ENCODE measurements at regions not wholly inside any gene's neighbourhood (a gene's known extent, or its start where the extent isn't known, plus 50 kb on each side); places are given as distances from the start of the nearest gene placed in this dataset.

- no peak for ATAC-seq
- no peaks in the 10 kb centered on the region for H3K27me3 ChIP-seq (ENCODE audit: control insufficient read depth in 1 of 2, insufficient read depth in 2 of 2, low read length in 2 of 2)
- in situ Hi-C loops (cut with HindIII; ENCODE audit: extremely low pct_ligation_motif_present, low pct_unique_long_range_greater_than_20kb) (no loop called here), intact Hi-C loops (cut with micrococcal nuclease; ENCODE audit: unreplicated experiment) (no loop called here)
- TF ChIP-seq KIAA2018 (CRISPR knock-in tag; IDR thresholded peaks at IDR 0.05; ENCODE audit: borderline replicate concordance) (no peak), ZNF572 (CRISPR knock-in tag; IDR thresholded peaks at IDR 0.05) (no peak), U2AF2 (IDR thresholded peaks at IDR 0.05; ENCODE audit: low read depth, low read length) (no peak), FOXA1 (IDR thresholded peaks at IDR 0.05) (no peak), FOXA1 (CRISPR knock-in tag; IDR thresholded peaks at IDR 0.05) (no peak), ZNF75D (CRISPR knock-in tag; IDR thresholded peaks at IDR 0.05; ENCODE audit: borderline replicate concordance) (no peak), ZNF253 (CRISPR knock-in tag; IDR thresholded peaks at IDR 0.05; ENCODE audit: borderline replicate concordance) (no peak), CTCF (CRISPR knock-in tag; IDR thresholded peaks at IDR 0.05) (0 out of 2 replicates have a peak, but pooled peaks have one; percentile 13)
- DNase-seq (ENCODE audit: low spot score): no peak
- ChIA-PET CTCF (ENCODE audit: low intra/inter-chr PET ratio, low total read pairs) (no interaction called here), POLR2A (no interaction called here)
- H3K79me2 ChIP-seq (ENCODE audit: insufficient read depth, low read length): peaks cover 8% of the 10 kb centered on the region
- no peaks in the 10 kb centered on the region for H3K9me3 ChIP-seq (ENCODE audit: low read length)
- no peak for FAIRE-seq
- BruUV-seq (replicated peaks): no TSS peak
- no peak overlapping the region for H3K27ac ChIP-seq (ENCODE audit: extremely low read length, insufficient read depth, low read length)
- H3K4me3 ChIP-seq (replicated peaks in 1 of 3; ENCODE audit: insufficient read depth in 1 of 3, low read depth in 2 of 3, low read length in 3 of 3): no peak overlapping the region
- no peaks in the 10 kb centered on the region for H3K4me1 ChIP-seq (ENCODE audit: insufficient read depth, low read length)
- no peak overlapping the region for H3K9ac ChIP-seq (ENCODE audit: insufficient read depth, low read depth, low read length)
- H2AFZ ChIP-seq (ENCODE audit: low read length): no peak overlapping the region
- H4K20me1 ChIP-seq (ENCODE audit: insufficient read depth, low read length): peaks cover 19% of the 10 kb centered on the region; the same call in 1 of the 2 replicates
- H3K4me2 ChIP-seq (ENCODE audit: low read depth, low read length): no peak overlapping the region
- 93% methylated on average over 2 of the region's 10 CpGs for WGBS (ENCODE audit: low lambda C conversion rate)
- peaks cover 1 to 46% of the 10 kb centered on the region in 2 experiments; a peak in 4 of 5 replicates for H3K36me3 ChIP-seq (replicated peaks in 1 of 2; ENCODE audit: control insufficient read depth in 1 of 2, insufficient read depth in 2 of 2, low read length in 2 of 2)
These were observed 147.0 kb downstream of the CRYBB2 start for GRCh38 chr22:25366408-25366807.

Data from HepG2 (cell line).